GM10266 (cell line): ENCODE measurements at regions not wholly inside any gene's neighbourhood (a gene's known extent, or its start where the extent isn't known, plus 50 kb on each side); places are given as distances from the start of the nearest gene placed in this dataset.
"Not testable (repeated sequence)": the region's sequence is repeated elsewhere in the genome, so short reads cannot be mapped to it uniquely, and the experiment has no call there.

Experiments used
- DNase-seq: peaks from one replicate; pipeline ENCODE4 v3.0.0; 2012; ENCODE audit errors: extremely low spot score
- CTCF ChIP-seq: IDR thresholded peaks from 2 replicates; pipeline ENCODE4 v1.5.1; 2012; ENCODE audit warnings: mild to moderate bottlenecking, low read depth; ENCODE audit not compliant: control insufficient read depth, insufficient read depth; ENCODE audit errors: missing control alignments

DNA sequence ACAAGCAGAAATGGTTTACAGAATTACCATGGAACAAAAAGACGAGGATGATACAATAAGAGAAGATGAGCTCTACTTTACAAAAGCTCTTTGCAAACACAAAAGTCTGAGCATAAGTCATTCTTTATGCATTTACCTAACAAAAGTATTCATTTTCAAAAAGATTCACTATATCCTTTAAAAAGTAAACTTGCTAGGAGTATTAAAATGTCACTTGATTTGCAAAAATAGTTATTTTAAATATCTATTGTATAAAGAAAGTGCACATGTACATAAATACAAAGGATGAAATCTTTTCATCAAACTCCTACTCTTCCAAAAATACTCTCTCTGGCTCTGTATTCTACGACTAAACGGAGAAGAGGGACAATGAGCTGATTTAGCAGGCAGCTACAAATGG, 146.4 kb upstream of the STEAP1 start:
- DNase-seq: no peak
- TF ChIP-seq CTCF: no peak

GRCh38 chr7:90022213-90022612, 132.1 kb upstream of the STEAP1 start:
- DNase-seq: no peak
- no peak for TF ChIP-seq CTCF

DNA sequence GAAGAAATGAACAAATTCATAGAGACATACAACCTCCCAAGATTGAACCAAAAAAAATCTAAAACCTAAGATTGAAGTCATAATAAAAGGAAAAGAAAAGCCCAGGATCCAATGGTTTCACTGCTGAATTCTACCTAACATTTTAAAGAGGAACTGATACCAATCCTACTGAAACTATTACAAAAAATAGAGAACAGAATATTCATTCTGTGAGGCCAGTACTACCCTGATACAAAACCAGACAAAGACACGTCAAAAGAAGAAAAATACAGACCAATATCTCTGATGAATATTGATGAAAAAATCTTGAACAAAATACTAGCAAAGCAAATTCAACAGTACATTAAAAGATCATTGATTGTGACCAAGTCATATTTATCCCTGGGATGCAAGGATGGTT, 128.5 kb upstream of the STEAP1 start:
- TF ChIP-seq CTCF: no peak
- DNase-seq: no peak

GRCh38 chr7:90033850-90034249, 120.4 kb upstream of the STEAP1 start:
- no peak for TF ChIP-seq CTCF
- no peak for DNase-seq

- no peak for TF ChIP-seq CTCF
- DNase-seq: no peak
These were observed 101.2 kb upstream of the STEAP1 start for GRCh38 chr7:90053094-90053493.

DNA sequence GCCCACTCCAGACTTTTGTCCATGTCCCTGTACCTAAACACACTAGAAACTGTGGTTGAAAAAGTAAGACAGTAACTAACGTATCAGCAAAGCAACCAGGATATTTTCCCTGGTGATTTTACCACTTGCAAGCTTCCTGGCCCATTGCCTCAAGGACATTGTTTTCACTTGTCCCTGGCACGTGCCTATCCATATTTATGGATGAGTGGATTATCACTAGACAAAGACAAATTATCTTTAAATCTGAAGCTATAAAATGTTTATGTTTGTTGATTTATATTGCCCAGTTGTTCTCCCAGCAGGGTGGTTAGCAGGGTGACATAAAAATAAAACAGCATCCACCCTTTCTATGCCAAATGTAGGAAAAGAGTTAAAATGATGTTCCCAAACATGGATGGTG, 93.2 kb upstream of the STEAP1 start:
- TF ChIP-seq CTCF: no peak
- DNase-seq: no peak

GRCh38 chr7:90064370-90064769, 89.9 kb upstream of the STEAP1 start:
- no peak for DNase-seq
- no peak for TF ChIP-seq CTCF

- TF ChIP-seq CTCF: no peak
- DNase-seq: no peak
These were observed 87.1 kb upstream of the STEAP1 start for GRCh38 chr7:90067171-90067570.

- DNase-seq: not testable (repeated sequence)
These were observed 84.0 kb upstream of the STEAP1 start for GRCh38 chr7:90070238-90070637.
